ENCODE measurements at regions not wholly inside any gene's neighbourhood (a gene's known extent, or its start where the extent isn't known, plus 50 kb on each side); places are given as distances from the start of the nearest gene placed in this dataset.

DNA sequence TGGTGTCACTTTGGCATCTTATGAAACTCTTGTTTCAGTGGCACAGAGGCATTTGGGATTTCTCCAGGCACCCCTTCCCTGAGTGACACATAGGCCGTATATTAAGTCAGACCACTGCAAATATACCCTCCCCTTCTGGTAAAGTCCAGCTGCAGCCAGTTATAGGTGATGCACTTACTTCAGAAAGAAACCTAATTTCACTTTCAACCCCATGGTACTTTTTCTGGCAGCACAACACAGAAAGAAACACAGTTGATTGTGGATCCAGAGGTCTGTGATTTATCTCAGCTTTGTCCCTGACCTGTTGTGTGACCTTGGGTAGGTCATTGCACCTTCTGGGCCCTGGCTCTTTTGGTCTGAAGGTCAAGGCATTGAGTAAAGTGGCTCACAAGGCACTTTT lies 173.2 kb downstream of the BUB3 start:
- no peak for ATAC-seq
- TF ChIP-seq, protein P1, sequence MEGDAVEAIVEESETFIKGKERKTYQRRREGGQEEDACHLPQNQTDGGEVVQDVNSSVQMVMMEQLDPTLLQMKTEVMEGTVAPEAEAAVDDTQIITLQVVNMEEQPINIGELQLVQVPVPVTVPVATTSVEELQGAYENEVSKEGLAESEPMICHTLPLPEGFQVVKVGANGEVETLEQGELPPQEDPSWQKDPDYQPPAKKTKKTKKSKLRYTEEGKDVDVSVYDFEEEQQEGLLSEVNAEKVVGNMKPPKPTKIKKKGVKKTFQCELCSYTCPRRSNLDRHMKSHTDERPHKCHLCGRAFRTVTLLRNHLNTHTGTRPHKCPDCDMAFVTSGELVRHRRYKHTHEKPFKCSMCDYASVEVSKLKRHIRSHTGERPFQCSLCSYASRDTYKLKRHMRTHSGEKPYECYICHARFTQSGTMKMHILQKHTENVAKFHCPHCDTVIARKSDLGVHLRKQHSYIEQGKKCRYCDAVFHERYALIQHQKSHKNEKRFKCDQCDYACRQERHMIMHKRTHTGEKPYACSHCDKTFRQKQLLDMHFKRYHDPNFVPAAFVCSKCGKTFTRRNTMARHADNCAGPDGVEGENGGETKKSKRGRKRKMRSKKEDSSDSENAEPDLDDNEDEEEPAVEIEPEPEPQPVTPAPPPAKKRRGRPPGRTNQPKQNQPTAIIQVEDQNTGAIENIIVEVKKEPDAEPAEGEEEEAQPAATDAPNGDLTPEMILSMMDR (IDR thresholded peaks at IDR 0.05), result no peak
- no peak for DNase-seq
- H3K36me3 ChIP-seq (ENCODE audit: insufficient read depth in 1 of 2, low read depth in 1 of 2), result no peaks in the 10 kb centered on the region
- 89 to 91% (median 90%) methylated on average over 1 of the region's 1 CpG for WGBS, 3 donors
- intact Hi-C loops (cut with DNase I), result no loop called here
- H3K27me3 ChIP-seq (ENCODE audit: insufficient read depth in 3 of 3, low read length in 2 of 3), result no peaks in the 10 kb centered on the region
- H3K4me1 ChIP-seq, result no peaks in the 10 kb centered on the region
- H3K4me3 ChIP-seq, result no peak overlapping the region
- no peaks in the 10 kb centered on the region for H3K9me3 ChIP-seq
- H3K27ac ChIP-seq, result no peak overlapping the region

DNA sequence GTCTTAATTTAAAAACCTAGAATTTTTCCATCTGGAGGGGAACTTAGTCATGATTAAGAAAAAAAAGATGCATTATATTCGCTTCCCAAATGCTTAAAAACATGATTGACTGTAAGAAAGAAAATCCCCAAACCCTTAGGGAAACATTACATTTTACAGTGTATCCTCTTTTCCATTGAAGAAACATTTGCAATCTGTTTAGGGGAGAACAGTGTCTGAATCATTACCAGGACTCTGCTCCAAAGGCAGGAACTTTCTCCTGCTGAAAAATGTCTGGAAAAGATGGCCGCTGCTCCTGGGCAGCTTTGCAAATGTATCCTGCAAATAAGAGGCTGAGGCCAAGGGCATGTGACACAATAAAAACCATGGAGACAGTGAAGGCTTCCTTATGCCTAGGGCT lies 173.7 kb downstream of the BUB3 start:
- Histone ChIP-seq H3K27ac (no peak overlapping the region), H3K36me3 (ENCODE audit: insufficient read depth in 1 of 2, low read depth in 1 of 2) (no peaks in the 10 kb centered on the region), H3K27me3 (ENCODE audit: insufficient read depth in 3 of 3, low read length in 2 of 3) (no peaks in the 10 kb centered on the region), H3K4me3 (no peak overlapping the region), H3K9me3 (no peaks in the 10 kb centered on the region), H3K4me1 (no peaks in the 10 kb centered on the region)
- DNase-seq (no peak), ATAC-seq (no peak)
- TF ChIP-seq, protein P1 (IDR thresholded peaks at IDR 0.05), result no peak
- WGBS, 3 donors, result 65 to 80% (median 70%) methylated on average over 2 of the region's 2 CpGs
- intact Hi-C loops (cut with DNase I), result no loop called here

DNA sequence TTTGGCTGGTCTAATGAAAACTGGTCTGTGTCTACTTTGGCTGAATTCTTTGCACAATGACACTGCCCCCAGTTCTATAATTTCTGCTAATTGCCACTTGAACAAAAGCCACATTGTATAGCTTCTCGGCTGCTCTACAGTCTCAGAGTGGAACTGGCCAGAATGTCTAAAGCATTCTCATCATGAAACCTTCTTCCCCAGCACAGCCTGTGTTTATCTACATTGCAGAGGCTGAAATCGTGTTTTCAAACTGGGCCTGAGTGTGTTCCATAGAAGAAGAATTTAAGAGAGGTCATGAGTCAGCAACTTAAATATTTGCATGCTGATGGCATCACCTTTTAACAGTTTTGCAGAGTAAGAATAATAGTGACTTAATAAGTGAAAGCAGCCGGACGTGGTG lies 177.2 kb downstream of the BUB3 start:
- H3K4me3 ChIP-seq, result no peak overlapping the region
- no peaks in the 10 kb centered on the region for H3K4me1 ChIP-seq
- H3K36me3 ChIP-seq (ENCODE audit: insufficient read depth in 1 of 2, low read depth in 1 of 2), result no peaks in the 10 kb centered on the region
- TF ChIP-seq, protein P1 (IDR thresholded peaks at IDR 0.05), result no peak
- ATAC-seq, result no peak
- H3K9me3 ChIP-seq, result no peaks in the 10 kb centered on the region
- intact Hi-C loops (cut with DNase I), result no loop called here
- H3K27me3 ChIP-seq (ENCODE audit: insufficient read depth in 3 of 3, low read length in 2 of 3), result no peaks in the 10 kb centered on the region
- no peak for DNase-seq
- H3K27ac ChIP-seq, result no peak overlapping the region
- 74 to 81% (median 78%) methylated on average over 4 of the region's 4 CpGs for WGBS, 3 donors

DNA sequence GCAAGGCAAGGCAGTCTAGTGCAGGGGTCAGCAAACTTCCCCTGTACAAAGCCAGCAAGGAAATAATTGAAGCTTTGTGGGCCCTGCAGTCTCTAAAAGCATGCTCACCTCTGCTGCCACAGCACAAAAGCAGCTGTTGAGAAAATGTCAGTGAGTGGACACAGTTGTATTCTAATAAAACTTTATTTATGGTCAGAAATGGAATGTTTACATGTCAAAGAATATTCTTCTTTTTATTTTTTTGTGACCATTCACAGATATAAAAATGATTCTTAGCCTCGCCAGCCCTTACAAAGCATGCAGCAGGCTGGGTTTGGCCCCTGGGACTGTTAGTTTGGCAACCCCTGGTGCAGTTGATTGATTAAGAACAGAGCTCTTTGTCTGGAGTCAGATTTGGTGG lies 192.4 kb downstream of the BUB3 start:
- Histone ChIP-seq H3K27me3 (ENCODE audit: insufficient read depth in 3 of 3, low read length in 2 of 3) (no peaks in the 10 kb centered on the region), H3K4me1 (no peaks in the 10 kb centered on the region), H3K4me3 (no peak overlapping the region), H3K9me3 (no peaks in the 10 kb centered on the region), H3K27ac (no peak overlapping the region), H3K36me3 (ENCODE audit: insufficient read depth in 1 of 2, low read depth in 1 of 2) (no peaks in the 10 kb centered on the region)
- ATAC-seq (no peak), DNase-seq (no peak)
- TF ChIP-seq, protein P1 (IDR thresholded peaks at IDR 0.05), result no peak
- WGBS, 3 donors, result 73 to 80% (median 77%) methylated on average over 1 of the region's 1 CpG
- intact Hi-C loops (cut with DNase I), result no loop called here
